A549 (cell line): ENCODE measurements at regions not wholly inside any gene's neighbourhood (a gene's known extent, or its start where the extent isn't known, plus 50 kb on each side); places are given as distances from the start of the nearest gene placed in this dataset.
"Not testable (repeated sequence)": the region's sequence is repeated elsewhere in the genome, so short reads cannot be mapped to it uniquely, and the experiment has no call there.

Experiments used
- ATAC-seq, 2 experiments: fragments of 200-7000 bp in 1 of 2; fragments of >200 bp in 1 of 2; cut with Nextera tagmentation in 1 of 2; cut with Tn5 transposase in 1 of 2; 3 replicates each; pipeline versions ENCODE4 v1.8.0 to v1.9.1; 2018 to 2020; ENCODE audit warnings: mild to moderate bottlenecking in 1 of 2, moderate library complexity in 1 of 2
- CTCF ChIA-PET: fragments of 300-600 bp; sonication (Branson Sonifier 250); formaldehyde crosslinking; extraction: SDS; loops from one replicate; lab custom pipeline; 2021; ENCODE audit warnings: antibody characterized with exemption, inconsistent platforms; lab: Yijun Ruan, JAX
- POLR2A ChIA-PET: fragments of 350-600 bp; formaldehyde crosslinking; extraction: SDS; loops from one replicate; lab custom pipeline; 2021; ENCODE audit warnings: antibody characterized with exemption, inconsistent platforms; lab: Yijun Ruan, JAX
- DNase-seq, 2 experiments: peaks; one replicate each; pipeline versions ENCODE4 v3.0.0 to v3.0.0-alpha.2; 2011 to 2016; ENCODE audit warnings: low read depth in 1 of 2, low spot score in 1 of 2
- FAIRE-seq: peaks from 2 replicates; lab custom pipeline; 2011; peaks lifted over from hg19 to GRCh38; lab: Jason Lieb, UNC
- H3K27ac ChIP-seq, 2 experiments: fragments of >200 bp; sonication (Bioruptor Twin); formaldehyde crosslinking; 3 replicates each; pipeline ENCODE4 v1.5.1; 2016 to 2017
- H3K4me1 ChIP-seq: fragments of >200 bp; sonication (Bioruptor Twin); formaldehyde crosslinking; 3 replicates; pipeline ENCODE4 v1.6.1; 2016
- H3K4me2 ChIP-seq: fragments of >200 bp; sonication (Bioruptor Twin); formaldehyde crosslinking; 3 replicates; pipeline ENCODE4 v1.6.1; 2016
- H3K4me3 ChIP-seq: fragments of >200 bp; sonication (Bioruptor Twin); formaldehyde crosslinking; 3 replicates; pipeline ENCODE4 v1.5.1; 2016
- H3K9me3 ChIP-seq: fragments of >200 bp; sonication (Bioruptor Twin); formaldehyde crosslinking; 3 replicates; pipeline ENCODE4 v1.6.1; 2016
- BCL3 ChIP-seq: fragments of >200 bp; sonication (Bioruptor Twin); formaldehyde crosslinking; IDR thresholded peaks from 3 replicates; pipeline ENCODE4 v1.6.1; 2016
- CBX8 ChIP-seq: fragments of 200-600 bp; sonication (generic); IDR thresholded peaks from 2 replicates; pipeline ENCODE4 v1.6.1; 2016
- CHD4 ChIP-seq: fragments of 200-600 bp; sonication (generic); IDR thresholded peaks from 2 replicates; pipeline ENCODE4 v1.6.1; 2016; ENCODE audit warnings: antibody characterized with exemption, mild to moderate bottlenecking, borderline replicate concordance
- EHMT2 ChIP-seq: fragments of 200-600 bp; sonication (generic); IDR thresholded peaks from 2 replicates; pipeline ENCODE4 v1.6.1; 2016; ENCODE audit warnings: antibody characterized with exemption, low read depth, mild to moderate bottlenecking, moderate library complexity
- ESRRA ChIP-seq: fragments of 150-350 bp; IDR thresholded peaks from 2 replicates; pipeline ENCODE4 v1.6.1; 2014; ENCODE audit warnings: mild to moderate bottlenecking, low read length, borderline replicate concordance
- HDAC2 ChIP-seq: fragments of 200-600 bp; sonication (generic); IDR thresholded peaks from 2 replicates; pipeline ENCODE4 v1.6.1; 2016
- HEYL ChIP-seq: fragments of 250-450 bp; sonication (Bioruptor Pico); IDR thresholded peaks from 2 replicates; pipeline ENCODE4 v1.8.0; 2021; ENCODE audit warnings: mild to moderate bottlenecking, moderate library complexity
- HOXA7 ChIP-seq: fragments of 250-450 bp; sonication (Bioruptor Pico); IDR thresholded peaks from 2 replicates; pipeline ENCODE4 v1.5.0; 2020; ENCODE audit warnings: mild to moderate bottlenecking, moderate library complexity
- HOXB5 ChIP-seq: fragments of 250-450 bp; sonication (Bioruptor Pico); IDR thresholded peaks from 2 replicates; pipeline ENCODE4 v1.5.0; 2020; ENCODE audit warnings: mild to moderate bottlenecking, moderate library complexity
- KDM1A ChIP-seq: fragments of 200-600 bp; sonication (generic); IDR thresholded peaks from 2 replicates; pipeline ENCODE4 v1.6.1; 2016; ENCODE audit warnings: low read depth, mild to moderate bottlenecking
- KDM5A ChIP-seq: fragments of 200-600 bp; sonication (generic); IDR thresholded peaks from 2 replicates; pipeline ENCODE4 v1.6.1; 2016; ENCODE audit warnings: antibody characterized with exemption, mild to moderate bottlenecking
- MAX ChIP-seq: IDR thresholded peaks from 2 replicates; pipeline ENCODE4 v1.6.1; 2012
- MYC ChIP-seq: IDR thresholded peaks from 2 replicates; pipeline ENCODE4 v1.6.1; 2012; ENCODE audit warnings: mild to moderate bottlenecking, inconsistent platforms, low read length, improper control_type of control experiment, borderline replicate concordance
- PBX3 ChIP-seq: IDR thresholded peaks from 2 replicates; pipeline ENCODE4 v1.6.1; 2012
- POLR2AphosphoS2 ChIP-seq: conservative IDR thresholded peaks from 2 replicates; pipeline ENCODE4 v1.6.1; 2012; ENCODE audit warnings: low read length, improper control_type of control experiment, inconsistent platforms
- SREBF2 ChIP-seq: fragments of 450-650 bp; IDR thresholded peaks from 2 replicates; pipeline ENCODE4 v1.6.1; 2014; ENCODE audit warnings: mild to moderate bottlenecking, moderate library complexity
- USF2 ChIP-seq: fragments of 450-650 bp; IDR thresholded peaks from 2 replicates; pipeline ENCODE4 v1.6.1; 2014; ENCODE audit warnings: antibody characterized with exemption
- ZSCAN20 ChIP-seq: fragments of 250-450 bp; sonication (Bioruptor Pico); IDR thresholded peaks from 2 replicates; pipeline ENCODE4 v1.8.0; 2022; ENCODE audit warnings: mild to moderate bottlenecking, moderate library complexity
- WGBS: methylation state at CpG from one replicate; pipeline ENCODE4 v1.1.6; 2017; ENCODE audit errors: missing lambda C conversion rate; 5-methylcytosine and 5-hydroxymethylcytosine counted together

- POLR2A ChIA-PET = no interaction called here
- no peaks in the 10 kb centered on the region for H3K4me1 ChIP-seq
Measured at GRCh38 chr11:134498326-134499139, 86.5 kb upstream of the B3GAT1 start.

GRCh38 chr11:134497586-134497985, 85.5 kb upstream of the B3GAT1 start:
- POLR2A ChIA-PET = no interaction called here
- Histone ChIP-seq H3K27ac (no peak overlapping the region), H3K9me3 (no peaks in the 10 kb centered on the region)
- DNase-seq (no peak), ATAC-seq (no peak)
- TF ChIP-seq HEYL = no peak
- no peak for TF ChIP-seq CHD4
- no peak for TF ChIP-seq PBX3
- no peak for TF ChIP-seq BCL3
- TF ChIP-seq KDM5A = no peak
- TF ChIP-seq HDAC2 = no peak
- TF ChIP-seq MAX = no peak
- TF ChIP-seq EHMT2 = no peak
- TF ChIP-seq USF2 = no peak
- TF ChIP-seq, all 56 proteins: peak for 0
- Histone ChIP-seq H3K4me3 (no peak overlapping the region), H3K4me1 (no peaks in the 10 kb centered on the region), H3K4me2 (no peak overlapping the region)
- CTCF ChIA-PET = no interaction called here
- no peak for FAIRE-seq
- 0% methylated on average over 5 of the region's 5 CpGs for WGBS

More at GRCh38 chr11:134498326-134499139, 86.5 kb upstream of the B3GAT1 start:
- no peak overlapping the region for H3K4me2 ChIP-seq
- WGBS = 50% methylated on average over 7 of the region's 19 CpGs
- TF ChIP-seq ESRRA = no peak
- TF ChIP-seq CBX8 = no peak
- TF ChIP-seq EHMT2 = no peak
- TF ChIP-seq SREBF2 = no peak
- TF ChIP-seq CHD4 = no peak
- TF ChIP-seq ZSCAN20 (CRISPR knock-in tag) = no peak
- no peak for TF ChIP-seq POLR2AphosphoS2
- TF ChIP-seq HOXB5 = no peak
- no peak for TF ChIP-seq USF2
- TF ChIP-seq BCL3 = no peak
- TF ChIP-seq KDM1A = no peak
- no peak for TF ChIP-seq HOXA7 (CRISPR knock-in tag)
- TF ChIP-seq MYC = no peak
- TF ChIP-seq HEYL = no peak
- TF ChIP-seq, all 56 proteins: peak for 0
- DNase-seq (no peak), ATAC-seq (no peak), FAIRE-seq (no peak)
- H3K4me3 ChIP-seq = no peak overlapping the region
- CTCF ChIA-PET = no interaction called here
- no peaks in the 10 kb centered on the region for H3K9me3 ChIP-seq
- no peak overlapping the region for H3K27ac ChIP-seq

GRCh38 chr11:134496058-134496457, 84.0 kb upstream of the B3GAT1 start:
- FAIRE-seq, DNase-seq, H3K4me3 ChIP-seq, H3K4me1 ChIP-seq, POLR2A ChIA-PET, H3K27ac ChIP-seq, CTCF ChIA-PET, ATAC-seq, H3K4me2 ChIP-seq, H3K9me3 ChIP-seq: not testable (repeated sequence)
- 34% methylated on average over 2 of the region's 2 CpGs for WGBS

- H3K4me2 ChIP-seq, H3K27ac ChIP-seq, DNase-seq, H3K4me1 ChIP-seq, POLR2A ChIA-PET, H3K9me3 ChIP-seq, ATAC-seq, FAIRE-seq, CTCF ChIA-PET, H3K4me3 ChIP-seq: not testable (repeated sequence)
- 5% methylated on average over 2 of the region's 2 CpGs for WGBS
Measured at GRCh38 chr11:134494395-134494794, 82.4 kb upstream of the B3GAT1 start.

GRCh38 chr11:134492411-134492810, 80.4 kb upstream of the B3GAT1 start:
- FAIRE-seq = not testable (repeated sequence)

More at GRCh38 chr11:134492411-134492810, 80.4 kb upstream of the B3GAT1 start:
- 8% methylated on average over 2 of the region's 2 CpGs for WGBS
- POLR2A ChIA-PET, H3K4me1 ChIP-seq, H3K4me3 ChIP-seq, H3K9me3 ChIP-seq, H3K27ac ChIP-seq, H3K4me2 ChIP-seq, CTCF ChIA-PET, DNase-seq, ATAC-seq: not testable (repeated sequence)
